ENCODE measurements at regions not wholly inside any gene's neighbourhood (a gene's known extent, or its start where the extent isn't known, plus 50 kb on each side); places are given as distances from the start of the nearest gene placed in this dataset.

GRCh38 chr16:26430618-26431017 lies 636.1 kb upstream of the C16orf82 start:
- Histone ChIP-seq H3K9me3 (ENCODE audit: insufficient read depth, low read length) (no peaks in the 10 kb centered on the region), H3K27me3 (ENCODE audit: low read depth, low read length) (no peaks in the 10 kb centered on the region), H4K20me1 (ENCODE audit: insufficient read depth, low read length) (no peaks in the 10 kb centered on the region), H2AFZ (ENCODE audit: low read depth, low read length) (no peak overlapping the region), H3K79me2 (ENCODE audit: low read length) (no peaks in the 10 kb centered on the region), H3K4me2 (ENCODE audit: low read length) (no peak overlapping the region), H3K4me1 (ENCODE audit: low read length) (no peaks in the 10 kb centered on the region), H3K4me3 (ENCODE audit: low read length) (no peak overlapping the region), H3K27ac (ENCODE audit: low read length) (no peak overlapping the region), H3K9ac (ENCODE audit: low read length) (no peak overlapping the region), H3K36me3 (replicated peaks; ENCODE audit: low read depth, low read length) (no peaks in the 10 kb centered on the region)
- TF ChIP-seq, protein P1, sequence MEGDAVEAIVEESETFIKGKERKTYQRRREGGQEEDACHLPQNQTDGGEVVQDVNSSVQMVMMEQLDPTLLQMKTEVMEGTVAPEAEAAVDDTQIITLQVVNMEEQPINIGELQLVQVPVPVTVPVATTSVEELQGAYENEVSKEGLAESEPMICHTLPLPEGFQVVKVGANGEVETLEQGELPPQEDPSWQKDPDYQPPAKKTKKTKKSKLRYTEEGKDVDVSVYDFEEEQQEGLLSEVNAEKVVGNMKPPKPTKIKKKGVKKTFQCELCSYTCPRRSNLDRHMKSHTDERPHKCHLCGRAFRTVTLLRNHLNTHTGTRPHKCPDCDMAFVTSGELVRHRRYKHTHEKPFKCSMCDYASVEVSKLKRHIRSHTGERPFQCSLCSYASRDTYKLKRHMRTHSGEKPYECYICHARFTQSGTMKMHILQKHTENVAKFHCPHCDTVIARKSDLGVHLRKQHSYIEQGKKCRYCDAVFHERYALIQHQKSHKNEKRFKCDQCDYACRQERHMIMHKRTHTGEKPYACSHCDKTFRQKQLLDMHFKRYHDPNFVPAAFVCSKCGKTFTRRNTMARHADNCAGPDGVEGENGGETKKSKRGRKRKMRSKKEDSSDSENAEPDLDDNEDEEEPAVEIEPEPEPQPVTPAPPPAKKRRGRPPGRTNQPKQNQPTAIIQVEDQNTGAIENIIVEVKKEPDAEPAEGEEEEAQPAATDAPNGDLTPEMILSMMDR (IDR thresholded peaks at IDR 0.05; ENCODE audit: low read depth, low read length): no peak
- no peak for TF ChIP-seq EZH2phosphoT487 (IDR thresholded peaks at IDR 0.05; ENCODE audit: low read depth)

DNA sequence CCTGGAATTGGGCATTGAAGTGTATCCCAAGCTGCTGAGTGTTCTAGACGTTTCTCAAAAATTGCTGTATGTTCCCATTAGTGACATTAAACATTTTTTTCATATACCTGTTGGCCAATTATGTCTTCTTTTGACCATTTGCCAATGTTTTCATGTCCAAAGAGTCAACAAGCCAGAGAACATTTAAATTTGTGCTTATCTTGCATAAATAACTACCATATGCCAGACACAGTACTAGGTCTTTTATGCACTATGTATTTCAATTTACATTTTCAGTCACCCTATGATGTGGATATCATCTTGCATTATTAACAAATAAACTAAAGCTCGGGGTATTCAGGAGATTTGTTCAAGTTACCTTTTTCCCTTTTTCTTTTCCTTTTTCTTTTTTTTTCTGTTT lies 632.9 kb upstream of the C16orf82 start:
- Histone ChIP-seq H3K9me3 (ENCODE audit: insufficient read depth, low read length) (no peaks in the 10 kb centered on the region), H3K36me3 (replicated peaks; ENCODE audit: low read depth, low read length) (no peaks in the 10 kb centered on the region)

DNA sequence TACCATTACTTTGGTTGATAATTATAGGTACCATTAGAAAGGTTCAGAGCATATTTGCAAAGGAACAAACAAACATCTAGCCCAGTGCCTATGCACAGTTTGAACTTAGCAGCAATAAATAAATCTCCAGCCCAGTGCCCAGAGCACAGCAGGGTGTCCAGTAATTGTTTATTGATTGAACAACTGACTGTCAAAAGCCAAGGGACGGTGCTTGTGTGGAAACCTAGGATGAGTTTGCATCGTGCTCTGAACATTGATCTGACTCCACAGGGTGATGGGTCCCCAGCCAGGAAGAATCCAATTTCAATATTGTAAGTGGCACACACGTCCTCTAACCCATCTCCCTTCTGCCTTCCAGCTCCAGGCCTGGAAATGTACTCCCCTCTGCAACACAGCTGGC lies 625.5 kb upstream of the C16orf82 start:
- Histone ChIP-seq H3K9me3 (ENCODE audit: insufficient read depth, low read length) (no peaks in the 10 kb centered on the region), H3K27me3 (ENCODE audit: low read depth, low read length) (no peaks in the 10 kb centered on the region), H3K27ac (ENCODE audit: low read length) (no peak overlapping the region), H3K4me1 (ENCODE audit: low read length) (no peaks in the 10 kb centered on the region), H4K20me1 (ENCODE audit: insufficient read depth, low read length) (no peaks in the 10 kb centered on the region), H3K79me2 (ENCODE audit: low read length) (no peaks in the 10 kb centered on the region), H3K36me3 (replicated peaks; ENCODE audit: low read depth, low read length) (no peaks in the 10 kb centered on the region), H3K9ac (ENCODE audit: low read length) (no peak overlapping the region), H3K4me3 (ENCODE audit: low read length) (no peak overlapping the region), H3K4me2 (ENCODE audit: low read length) (no peak overlapping the region), H2AFZ (ENCODE audit: low read depth, low read length) (no peak overlapping the region)
- TF ChIP-seq, protein P1 (IDR thresholded peaks at IDR 0.05; ENCODE audit: low read depth, low read length): no peak
- TF ChIP-seq EZH2phosphoT487 (IDR thresholded peaks at IDR 0.05; ENCODE audit: low read depth): no peak

More for the DNA sequence above, 632.9 kb upstream of the C16orf82 start:
- Histone ChIP-seq H3K9ac (ENCODE audit: low read length) (no peak overlapping the region), H3K79me2 (ENCODE audit: low read length) (no peaks in the 10 kb centered on the region), H2AFZ (ENCODE audit: low read depth, low read length) (no peak overlapping the region), H3K4me3 (ENCODE audit: low read length) (no peak overlapping the region), H3K27ac (ENCODE audit: low read length) (no peak overlapping the region), H4K20me1 (ENCODE audit: insufficient read depth, low read length) (no peaks in the 10 kb centered on the region), H3K4me2 (ENCODE audit: low read length) (no peak overlapping the region), H3K4me1 (ENCODE audit: low read length) (no peaks in the 10 kb centered on the region), H3K27me3 (ENCODE audit: low read depth, low read length) (no peaks in the 10 kb centered on the region)
- TF ChIP-seq EZH2phosphoT487 (IDR thresholded peaks at IDR 0.05; ENCODE audit: low read depth): no peak
- TF ChIP-seq, protein P1 (IDR thresholded peaks at IDR 0.05; ENCODE audit: low read depth, low read length): no peak

DNA sequence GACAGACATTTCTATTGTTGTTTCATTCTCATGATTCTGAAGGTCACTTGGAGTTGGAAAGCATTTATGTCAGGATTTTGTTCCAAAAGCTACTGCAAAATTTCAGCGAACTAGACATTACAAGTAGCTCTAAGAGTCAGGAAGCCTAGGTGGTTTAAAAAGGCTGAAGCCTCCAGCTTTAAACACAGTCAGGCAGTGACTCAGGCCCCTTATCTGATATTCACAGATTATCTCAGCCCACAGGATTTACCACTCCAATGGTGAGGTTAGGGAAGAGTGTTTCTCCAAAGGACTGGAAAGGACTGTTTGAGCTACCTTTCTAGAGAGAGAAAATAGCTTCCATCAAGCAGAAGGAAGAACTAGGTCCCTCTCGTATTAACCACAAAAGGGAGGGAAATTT lies 624.4 kb upstream of the C16orf82 start:
- H3K27me3 ChIP-seq (ENCODE audit: low read depth, low read length): no peaks in the 10 kb centered on the region
- H3K4me3 ChIP-seq (ENCODE audit: low read length): no peak overlapping the region
- H3K36me3 ChIP-seq (replicated peaks; ENCODE audit: low read depth, low read length): no peaks in the 10 kb centered on the region
- H3K4me2 ChIP-seq (ENCODE audit: low read length): no peak overlapping the region
- H2AFZ ChIP-seq (ENCODE audit: low read depth, low read length): no peak overlapping the region
- H3K4me1 ChIP-seq (ENCODE audit: low read length): no peaks in the 10 kb centered on the region
- no peak overlapping the region for H3K27ac ChIP-seq (ENCODE audit: low read length)
- H3K79me2 ChIP-seq (ENCODE audit: low read length): no peaks in the 10 kb centered on the region
- no peak overlapping the region for H3K9ac ChIP-seq (ENCODE audit: low read length)
- no peaks in the 10 kb centered on the region for H3K9me3 ChIP-seq (ENCODE audit: insufficient read depth, low read length)
- TF ChIP-seq, protein P1 (IDR thresholded peaks at IDR 0.05; ENCODE audit: low read depth, low read length): no peak
- no peak for TF ChIP-seq EZH2phosphoT487 (IDR thresholded peaks at IDR 0.05; ENCODE audit: low read depth)
- H4K20me1 ChIP-seq (ENCODE audit: insufficient read depth, low read length): no peaks in the 10 kb centered on the region

Data from OCI-LY3 (cell line).